Caco-2 (cell line): ENCODE measurements at regions not wholly inside any gene's neighbourhood (a gene's known extent, or its start where the extent isn't known, plus 50 kb on each side); places are given as distances from the start of the nearest gene placed in this dataset.
"Not testable (repeated sequence)": the region's sequence is repeated elsewhere in the genome, so short reads cannot be mapped to it uniquely, and the experiment has no call there.

Experiments
- BruUV-seq: library from RNA; stranded (reverse); fragments of 400-500 nt; replicated peaks from 2 replicates; lab custom pipeline; 2021; lab: Mats Ljungman, UMichigan
- CTCF ChIA-PET: fragments of 300-600 bp; sonication (Branson Sonifier 250); formaldehyde crosslinking; loops from one replicate; lab custom pipeline; 2022; ENCODE audit warnings: antibody characterized with exemption; lab: Charles Lee
- POLR2A ChIA-PET: fragments of 300-600 bp; sonication (Branson Sonifier 250); formaldehyde crosslinking; loops from one replicate; lab custom pipeline; 2022; ENCODE audit warnings: antibody characterized with exemption; lab: Charles Lee
- DNase-seq, 2 experiments: peaks; one replicate each; pipeline versions ENCODE4 v3.0.0 to v3.0.0-alpha.2; 2020 to 2022
- H3K27me3 ChIP-seq: replicated peaks from 2 replicates; pipeline ENCODE4 v1.6.0; 2011; ENCODE audit warnings: low read length; ENCODE audit not compliant: control insufficient read depth, insufficient read depth
- H3K36me3 ChIP-seq: 2 replicates; pipeline ENCODE4 v1.5.1; 2011; ENCODE audit warnings: low read length; ENCODE audit not compliant: control insufficient read depth, insufficient read depth
- H3K4me1 ChIP-seq: fragments of 250-450 bp; sonication (Bioruptor Pico); 2 replicates; pipeline ENCODE4 v1.5.1; 2020; ENCODE audit warnings: mild to moderate bottlenecking
- H3K4me3 ChIP-seq: 2 replicates; pipeline ENCODE4 v1.5.1; 2011; ENCODE audit warnings: low read depth, mild to moderate bottlenecking, control low read depth, low read length
- H3K9me3 ChIP-seq: fragments of 250-450 bp; sonication (Bioruptor Pico); 2 replicates; pipeline ENCODE4 v1.5.1; 2020; ENCODE audit warnings: mild to moderate bottlenecking, moderate library complexity
- H3K27ac Mint-ChIP-seq: one replicate; pipeline ENCODE4 v1.8.0; 2022; ENCODE audit warnings: mixed read lengths; ENCODE audit not compliant: unreplicated experiment
- H3K27me3 Mint-ChIP-seq: one replicate; pipeline ENCODE4 v1.8.0; 2022; ENCODE audit warnings: mixed read lengths; ENCODE audit not compliant: insufficient read depth, unreplicated experiment
- H3K36me3 Mint-ChIP-seq: one replicate; pipeline ENCODE4 v1.8.0; 2022; ENCODE audit warnings: mild to moderate bottlenecking, mixed read lengths; ENCODE audit not compliant: insufficient read depth, unreplicated experiment
- H3K4me1 Mint-ChIP-seq: one replicate; pipeline ENCODE4 v1.8.0; 2022; ENCODE audit warnings: low read depth, mixed read lengths; ENCODE audit not compliant: unreplicated experiment
- H3K4me3 Mint-ChIP-seq: one replicate; pipeline ENCODE4 v1.8.0; 2022; ENCODE audit warnings: mild to moderate bottlenecking, moderate library complexity, mixed read lengths; ENCODE audit not compliant: unreplicated experiment
- H3K9me3 Mint-ChIP-seq: one replicate; pipeline ENCODE4 v1.8.0; 2022; ENCODE audit warnings: mixed read lengths; ENCODE audit not compliant: unreplicated experiment
- CTCF ChIP-seq, 2 experiments: fragments of 200-600 bp in 1 of 2; IDR thresholded peaks; 1 replicate in 1 of 2; 2 replicates in 1 of 2; pipeline versions ENCODE4 v1.5.1 to v1.8.0; 2011 to 2022; ENCODE audit warnings: antibody characterized with exemption in 1 of 2, control low read depth in 1 of 2, inconsistent platforms in 1 of 2, low read depth in 1 of 2, low read length in 1 of 2, mild to moderate bottlenecking in 1 of 2, moderate library complexity in 1 of 2; ENCODE audit not compliant: insufficient read depth in 1 of 2, severe bottlenecking in 1 of 2, unreplicated experiment in 1 of 2
- intact Hi-C: fragments of 100-400 bp; cut with micrococcal nuclease; formaldehyde crosslinking; loops from one replicate; pipeline ENCODE4 v1.10.0; 2022; ENCODE audit not compliant: unreplicated experiment

GRCh38 chr3:53436828-53437227 is 57.6 kb upstream of the CACNA1D start:
- intact Hi-C loops, result no loop called here
- BruUV-seq, result no TSS peak
- Mint-ChIP-seq H3K36me3 (no peaks in the 10 kb centered on the region), H3K27me3 (peaks cover 4% of the 10 kb centered on the region), H3K9me3 (no peaks in the 10 kb centered on the region), H3K4me3 (no peak overlapping the region), H3K4me1 (no peaks in the 10 kb centered on the region), H3K27ac (no peak overlapping the region)
- no peaks in the 10 kb centered on the region for H3K36me3 ChIP-seq
- no peaks in the 10 kb centered on the region for H3K4me1 ChIP-seq
- no peak for TF ChIP-seq CTCF (IDR thresholded peaks at IDR 0.05; ENCODE audit: insufficient read depth in 1 of 2, low read depth in 1 of 2, low read length in 1 of 2, severe bottlenecking in 1 of 2, unreplicated experiment in 1 of 2)
- H3K9me3 ChIP-seq, result no peaks in the 10 kb centered on the region
- ChIA-PET POLR2A (no interaction called here), CTCF (no interaction called here)
- no peak overlapping the region for H3K4me3 ChIP-seq
- H3K27me3 ChIP-seq, result no peaks in the 10 kb centered on the region
- DNase-seq, result no peak

- H3K9me3 ChIP-seq, CTCF ChIA-PET, BruUV-seq, H3K27me3 ChIP-seq, H3K4me3 Mint-ChIP-seq, H3K4me3 ChIP-seq, H3K36me3 Mint-ChIP-seq, H3K27ac Mint-ChIP-seq, H3K36me3 ChIP-seq, H3K4me1 ChIP-seq, H3K4me1 Mint-ChIP-seq, intact Hi-C loops, POLR2A ChIA-PET, H3K27me3 Mint-ChIP-seq, DNase-seq: not testable (repeated sequence)
- H3K9me3 Mint-ChIP-seq, result peaks cover 18% of the 10 kb centered on the region
Measured at GRCh38 chr3:53442863-53443262, 51.5 kb upstream of the CACNA1D start.
